UCSD-AML1 (cell line): ENCODE measurements at regions not wholly inside any gene's neighbourhood (a gene's known extent, or its start where the extent isn't known, plus 50 kb on each side); places are given as distances from the start of the nearest gene placed in this dataset.

Experiments used
- DNase-seq: peaks from one replicate; lab custom pipeline; 2025; ENCODE audit not compliant: unreplicated experiment; lab: John Stamatoyannopoulos, UW

DNA sequence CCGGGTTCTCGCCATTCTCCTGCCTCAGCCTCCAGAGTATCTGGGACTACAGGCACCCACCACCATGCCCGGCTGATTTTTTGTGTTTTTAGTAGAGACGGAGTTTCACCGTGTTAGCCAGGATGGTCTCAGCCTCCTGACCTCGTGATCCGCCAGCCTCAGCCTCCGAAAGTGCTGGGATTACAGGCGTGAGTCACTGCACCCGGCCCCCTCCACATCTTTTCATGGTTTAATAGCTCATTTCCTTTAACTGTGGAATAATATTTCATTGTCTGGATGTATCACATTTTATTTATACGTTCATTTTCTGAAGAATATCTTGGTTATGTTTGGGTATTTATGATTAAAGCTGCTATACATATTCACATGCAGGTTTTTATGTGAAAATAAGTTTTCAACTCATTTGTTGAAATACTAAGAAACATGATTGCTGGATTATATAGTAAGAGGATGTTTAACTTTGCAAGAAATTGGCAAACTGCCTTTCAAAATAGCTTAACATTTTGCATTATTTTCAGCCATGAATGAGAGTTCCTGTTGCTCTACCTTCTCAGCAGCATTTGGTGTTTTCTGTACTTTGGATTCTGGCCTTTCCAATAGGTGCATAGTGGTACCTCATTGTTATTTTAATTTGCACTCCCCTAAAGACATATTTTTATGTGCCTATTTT lies 591.9 kb downstream of the TECRL start:
- no peak for DNase-seq

DNA sequence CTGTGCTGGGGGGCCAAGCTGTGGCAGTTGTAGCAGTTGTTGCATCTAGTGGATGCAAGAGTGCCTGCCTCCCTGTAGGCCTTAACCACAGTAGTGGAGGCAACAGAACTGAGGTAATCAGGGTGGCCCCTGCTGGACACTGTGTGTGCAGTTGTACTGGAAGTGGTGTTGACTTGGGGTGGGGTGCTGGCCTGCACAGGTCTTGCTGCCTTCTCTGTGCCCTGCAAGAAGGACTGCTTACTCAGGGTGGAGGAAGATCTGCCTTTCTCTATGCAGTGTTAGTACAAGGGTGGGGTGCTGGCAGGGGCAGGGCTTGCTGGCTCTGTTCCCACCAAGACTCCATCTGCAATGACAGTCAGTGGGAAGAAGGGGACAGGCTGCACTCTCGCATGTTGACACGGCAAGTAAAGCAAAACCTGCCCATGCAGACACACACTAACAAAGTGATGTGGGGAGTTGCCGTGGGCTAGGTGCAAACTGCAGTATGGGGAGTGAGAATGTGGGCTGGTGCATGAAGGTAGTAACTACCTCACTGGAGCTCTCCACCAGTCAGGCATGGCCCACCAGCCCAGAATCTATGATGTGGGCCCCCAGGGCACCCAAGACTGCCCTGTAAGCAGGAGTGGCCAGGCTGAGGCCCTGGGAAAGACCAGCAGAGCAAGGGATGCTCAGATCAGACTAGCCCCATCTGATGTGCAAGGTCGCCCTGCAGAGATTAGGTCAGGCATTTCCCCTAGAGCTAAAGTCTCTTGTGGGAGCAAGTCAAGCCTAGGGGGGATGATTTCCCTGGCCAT lies 594.9 kb downstream of the TECRL start:
- peak; percentile 3 for DNase-seq

GRCh38 chr4:63799166-63799565 lies 610.1 kb downstream of the TECRL start:
- DNase-seq = no peak

DNA sequence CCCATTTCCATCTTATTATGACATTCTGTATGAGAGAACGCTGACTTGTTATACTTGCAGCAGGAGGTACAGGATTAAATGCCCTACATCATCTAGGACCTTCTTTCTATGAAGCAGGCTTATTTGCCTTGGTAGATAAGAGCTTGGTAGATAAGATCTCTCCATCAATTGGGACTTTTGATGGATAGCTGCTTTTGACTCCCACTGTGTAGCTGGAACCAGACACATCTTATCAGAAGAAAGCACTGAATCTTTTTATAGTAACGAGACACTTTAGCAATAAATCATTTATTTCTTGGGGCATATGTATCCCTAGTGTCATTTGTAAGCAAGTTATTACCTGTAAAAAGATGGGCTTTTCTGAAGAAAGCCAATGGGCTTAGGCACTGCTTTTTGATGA lies 613.9 kb downstream of the TECRL start:
- DNase-seq = no peak

DNA sequence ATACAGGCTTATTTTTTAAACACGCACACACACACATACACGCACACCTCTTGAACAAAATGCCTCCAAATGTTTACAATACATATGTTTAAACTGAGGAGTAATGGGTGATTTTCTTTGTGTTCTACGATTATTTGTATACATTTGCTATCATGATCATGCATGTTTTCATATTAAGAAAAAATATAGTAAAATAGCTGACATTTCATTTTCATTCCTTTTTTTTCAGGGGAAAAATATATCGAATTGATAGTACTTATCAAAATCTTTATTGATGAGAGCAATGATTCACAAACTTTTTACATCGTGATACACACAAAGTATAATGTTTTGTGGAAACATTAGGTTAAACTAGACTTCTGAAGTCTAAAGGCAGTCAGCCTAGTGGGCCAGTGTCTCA lies 618.9 kb downstream of the TECRL start:
- DNase-seq = no peak

DNA sequence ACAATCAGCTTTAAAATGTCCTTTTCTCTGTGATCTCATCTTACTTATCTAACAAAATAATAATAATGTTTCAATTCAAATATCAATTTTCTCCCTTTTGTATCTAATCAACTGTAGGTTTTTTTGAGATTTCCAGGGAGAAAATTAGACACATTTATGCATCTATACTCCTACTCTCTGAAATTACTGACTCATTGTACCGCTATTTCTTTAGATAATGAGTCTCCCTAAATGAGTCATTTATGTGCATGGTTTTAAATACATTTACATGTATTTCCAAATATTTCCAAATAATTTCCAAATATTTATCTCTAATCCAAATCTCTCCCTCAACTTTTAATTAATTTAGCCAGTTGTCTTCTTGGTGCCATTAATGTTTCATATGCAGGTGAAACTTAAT lies 621.0 kb downstream of the TECRL start:
- DNase-seq = no peak

GRCh38 chr4:63787326-63787725 lies 621.9 kb downstream of the TECRL start:
- no peak for DNase-seq

- no peak for DNase-seq
These were observed 623.1 kb downstream of the TECRL start for GRCh38 chr4:63786171-63786570.

DNA sequence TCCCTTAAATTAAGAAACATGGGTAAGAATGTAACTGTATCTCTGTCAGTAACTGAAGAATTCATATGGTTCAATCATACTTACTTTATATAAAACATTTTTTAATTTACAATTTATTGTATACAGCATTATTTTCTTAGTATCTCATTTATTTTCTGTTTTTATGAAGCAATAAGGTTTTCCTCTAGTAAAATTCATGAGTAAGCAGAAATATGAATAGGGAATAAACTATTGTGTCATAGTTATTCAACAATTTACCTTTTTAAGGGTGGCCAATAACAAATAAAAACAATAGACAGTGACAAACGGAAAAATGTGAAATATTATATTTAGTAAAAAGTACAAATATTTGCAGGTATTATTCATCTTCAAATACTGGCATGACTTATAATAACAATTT lies 624.4 kb downstream of the TECRL start:
- no peak for DNase-seq

DNA sequence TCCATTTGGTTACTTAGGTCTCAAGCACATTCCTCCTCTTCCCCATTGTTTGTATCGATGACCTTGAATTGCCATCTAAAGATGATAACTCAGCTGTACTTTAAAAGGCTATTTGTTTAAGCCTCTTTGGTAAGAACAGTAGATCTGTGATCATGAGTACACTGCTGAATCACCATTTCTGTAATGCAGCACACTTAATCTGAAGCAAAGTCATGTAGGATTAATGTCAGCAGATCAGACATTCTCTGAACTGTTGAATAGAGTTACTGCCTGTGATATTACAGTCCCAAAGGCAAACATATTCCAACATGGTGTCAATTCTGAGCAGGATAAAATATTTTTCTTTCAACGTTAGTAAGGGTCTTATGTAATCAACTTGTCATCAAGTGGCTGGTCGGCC lies 631.6 kb downstream of the TECRL start:
- DNase-seq = no peak

- DNase-seq = no peak
These were observed 644.9 kb downstream of the TECRL start for GRCh38 chr4:63764400-63764799.

DNA sequence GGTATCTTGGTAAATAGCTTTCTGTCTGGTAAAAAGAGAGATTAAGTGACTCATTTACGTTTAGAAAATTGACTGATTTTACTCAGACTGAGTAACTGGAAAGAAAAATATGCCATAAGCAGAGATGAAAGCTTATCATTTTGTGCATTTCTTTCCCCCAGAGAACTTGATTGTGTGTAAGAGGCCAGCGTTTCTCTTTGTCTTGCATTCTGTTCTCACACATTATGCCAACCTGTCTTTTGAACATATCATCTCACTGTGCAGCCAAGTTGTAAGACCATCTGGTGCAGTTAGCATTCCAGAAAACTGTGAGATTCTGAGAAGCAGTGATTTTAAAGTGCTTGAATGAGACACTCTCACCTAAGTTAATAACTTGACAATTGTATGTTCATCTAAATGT lies 651.3 kb downstream of the TECRL start:
- no peak for DNase-seq

DNA sequence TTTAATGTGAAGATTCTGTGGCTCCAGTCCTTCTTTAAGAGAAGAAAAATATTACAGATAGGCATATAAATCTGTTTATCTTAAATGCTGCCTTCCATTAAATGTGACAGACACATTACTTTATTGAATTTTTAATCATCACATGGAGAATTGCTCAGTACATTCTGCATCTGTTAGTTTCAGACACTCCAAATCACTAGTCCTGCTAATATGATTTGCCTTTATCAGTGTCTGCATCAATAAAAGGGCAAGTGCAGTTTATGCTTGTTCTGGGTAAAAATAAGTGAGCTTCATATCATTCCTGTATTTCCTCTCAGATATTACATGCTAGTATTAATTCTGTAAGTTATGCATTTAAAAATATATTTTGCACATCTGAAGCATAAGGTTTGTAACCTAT lies 666.4 kb downstream of the TECRL start:
- no peak for DNase-seq

GRCh38 chr4:63729519-63729918 lies 679.7 kb downstream of the TECRL start:
- DNase-seq = no peak

- peak; percentile 1 for DNase-seq
These were observed 680.6 kb downstream of the TECRL start for GRCh38 chr4:63728480-63729177.

DNA sequence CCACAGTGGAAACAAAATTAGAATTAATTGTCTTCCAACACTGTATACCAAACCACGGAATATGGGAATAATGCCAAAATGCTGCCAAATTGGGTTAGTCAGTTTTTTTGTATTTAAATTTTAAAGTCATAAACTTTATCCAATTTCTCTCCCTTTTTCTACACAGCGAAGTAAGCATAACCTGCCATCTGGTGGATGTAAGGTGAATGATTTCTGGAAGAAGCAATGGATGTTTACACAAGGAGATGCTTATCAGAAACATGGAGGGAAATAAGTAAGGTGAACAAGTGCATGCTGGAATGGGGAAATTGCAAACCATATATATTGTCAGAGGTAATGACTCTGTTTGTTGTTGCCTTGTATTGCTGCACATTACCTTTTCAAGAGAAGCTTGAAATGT lies 691.9 kb downstream of the TECRL start:
- no peak for DNase-seq

- DNase-seq = no peak
These were observed 700.6 kb downstream of the TECRL start for GRCh38 chr4:63708661-63709060.

DNA sequence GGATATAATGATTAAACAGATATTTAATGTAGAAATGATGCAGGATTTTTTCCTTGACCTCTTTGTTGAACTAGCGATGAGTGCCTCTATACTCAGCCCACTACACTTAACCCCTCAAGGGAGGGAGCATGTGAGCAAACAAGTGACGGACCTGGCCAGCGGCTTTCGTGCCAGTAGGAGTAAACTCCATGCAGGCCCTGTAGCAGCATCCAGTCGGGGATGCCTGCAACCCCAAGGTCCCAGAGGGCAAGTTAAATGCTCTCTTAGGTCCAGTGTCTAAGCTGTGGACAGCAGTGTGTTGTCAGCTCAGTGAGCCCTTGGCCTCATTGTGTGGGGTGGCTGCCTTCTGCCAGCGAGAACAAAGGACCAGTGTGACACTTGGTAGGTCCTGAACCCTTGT lies 708.7 kb downstream of the TECRL start:
- DNase-seq = no peak

GRCh38 chr4:63693321-63693720 lies 715.9 kb downstream of the TECRL start:
- DNase-seq = no peak

- DNase-seq = no peak
These were observed 730.8 kb downstream of the TECRL start for GRCh38 chr4:63678358-63678931.

- no peak for DNase-seq
These were observed 738.5 kb downstream of the TECRL start for GRCh38 chr4:63670735-63671134.

DNA sequence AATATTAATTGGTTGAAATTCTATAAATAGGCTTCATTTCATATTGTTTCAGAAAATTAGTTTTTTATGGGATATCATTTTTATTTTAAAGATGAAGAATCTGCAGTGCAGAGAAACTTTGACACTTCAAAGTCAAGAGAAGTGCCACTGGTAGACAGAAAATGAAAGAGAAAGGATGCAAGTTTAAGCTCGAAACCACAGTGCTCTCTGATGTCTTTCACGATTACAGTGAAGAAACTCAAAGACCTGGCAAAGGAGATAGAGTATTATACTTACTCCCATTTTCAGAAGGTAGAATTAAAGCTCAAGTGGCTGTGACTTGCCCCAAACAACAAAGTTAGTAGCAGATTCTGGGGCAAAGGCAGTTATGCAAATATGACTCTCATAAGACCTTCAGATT lies 745.4 kb downstream of the TECRL start:
- DNase-seq = no peak
